ENCODE measurements at regions not wholly inside any gene's neighbourhood (a gene's known extent, or its start where the extent isn't known, plus 50 kb on each side); places are given as distances from the start of the nearest gene placed in this dataset.

- no peak overlapping the region for H3K9ac ChIP-seq (ENCODE audit: low read depth in 1 of 2, low read length in 2 of 2)
- 72% methylated on average over 3 of the region's 3 CpGs for WGBS
- TF ChIP-seq SP1 (IDR thresholded peaks at IDR 0.05) (no peak), EGR1 (IDR thresholded peaks at IDR 0.05; ENCODE audit: low read depth in 2 of 2) (no peak)
Measured at GRCh38 chr11:45435706-45436105, 149.6 kb upstream of the SYT13 start.

GRCh38 chr11:45432910-45433309 is 146.8 kb upstream of the SYT13 start:
- Histone ChIP-seq H3K4me3 (ENCODE audit: low read depth in 1 of 3, low read length in 3 of 3) (no peak overlapping the region), H3K4me1 (ENCODE audit: control insufficient read depth in 4 of 4, insufficient read depth in 4 of 4, low read length in 3 of 4) (no peaks in the 10 kb centered on the region), H3K27ac (ENCODE audit: low read depth in 1 of 2, low read length in 2 of 2) (no peak overlapping the region), H3K27me3 (ENCODE audit: control insufficient read depth in 4 of 4, insufficient read depth in 4 of 4, low read length in 3 of 4) (no peaks in the 10 kb centered on the region), H3K9ac (ENCODE audit: low read depth in 1 of 2, low read length in 2 of 2) (no peak overlapping the region), H3K9me3 (ENCODE audit: control insufficient read depth in 4 of 4, low read length in 3 of 4) (no peaks in the 10 kb centered on the region), H3K36me3 (ENCODE audit: control insufficient read depth in 4 of 4, insufficient read depth in 3 of 4, low read depth in 1 of 4, low read length in 3 of 4) (no peaks in the 10 kb centered on the region)
- DNase-seq (ENCODE audit: low spot score) = no peak
- WGBS = 90% methylated on average over 6 of the region's 6 CpGs
- no peak for TF ChIP-seq NR2F2 (IDR thresholded peaks at IDR 0.05)
- TF ChIP-seq RXRA (IDR thresholded peaks at IDR 0.05) = no peak
- TF ChIP-seq JUND (IDR thresholded peaks at IDR 0.05) = no peak
- no peak for TF ChIP-seq ATF3 (IDR thresholded peaks at IDR 0.05)
- TF ChIP-seq FOXA2 (IDR thresholded peaks at IDR 0.05) = no peak
- TF ChIP-seq GABPA (IDR thresholded peaks at IDR 0.05 in 1 of 2, conservative IDR thresholded peaks at IDR 0.05 in 1 of 2) = no peak
- TF ChIP-seq RAD21 (IDR thresholded peaks at IDR 0.05) = no peak
- no peak for TF ChIP-seq FOXA1 (IDR thresholded peaks at IDR 0.05)
- TF ChIP-seq HNF4G (IDR thresholded peaks at IDR 0.05) = no peak
- TF ChIP-seq MAX (IDR thresholded peaks at IDR 0.05) = no peak
- no peak for TF ChIP-seq SP1 (IDR thresholded peaks at IDR 0.05)
- TF ChIP-seq HNF4A (conservative IDR thresholded peaks at IDR 0.05) = no peak
- TF ChIP-seq YY1 (IDR thresholded peaks at IDR 0.05) = no peak
- TF ChIP-seq REST (IDR thresholded peaks at IDR 0.05) = no peak
- TF ChIP-seq ZBTB33 (IDR thresholded peaks at IDR 0.05) = no peak
- TF ChIP-seq CTCF (IDR thresholded peaks at IDR 0.05; ENCODE audit: low read depth, low read length, missing input control) = no peak
- TF ChIP-seq EGR1 (IDR thresholded peaks at IDR 0.05; ENCODE audit: low read depth in 2 of 2) = no peak
- TF ChIP-seq TAF1 (conservative IDR thresholded peaks at IDR 0.05) = no peak

More at GRCh38 chr11:45435706-45436105, 149.6 kb upstream of the SYT13 start:
- H3K4me3 ChIP-seq (ENCODE audit: low read depth in 1 of 3, low read length in 3 of 3) = no peak overlapping the region
- H3K27ac ChIP-seq (ENCODE audit: low read depth in 1 of 2, low read length in 2 of 2) = no peak overlapping the region
- peaks cover 0 to 4% (median 0%) of the 10 kb centered on the region in 4 donors for H3K9me3 ChIP-seq (ENCODE audit: control insufficient read depth in 4 of 4, low read length in 3 of 4)
- no peak for DNase-seq (ENCODE audit: low spot score)
- H3K4me1 ChIP-seq (ENCODE audit: control insufficient read depth in 4 of 4, insufficient read depth in 4 of 4, low read length in 3 of 4) = no peaks in the 10 kb centered on the region
- H3K27me3 ChIP-seq (ENCODE audit: control insufficient read depth in 4 of 4, insufficient read depth in 4 of 4, low read length in 3 of 4) = no peaks in the 10 kb centered on the region
- H3K36me3 ChIP-seq (ENCODE audit: control insufficient read depth in 4 of 4, insufficient read depth in 3 of 4, low read depth in 1 of 4, low read length in 3 of 4) = no peaks in the 10 kb centered on the region

Measured in liver (tissue), 8 donors.